IMR-90 (cell line): ENCODE measurements at regions not wholly inside any gene's neighbourhood (a gene's known extent, or its start where the extent isn't known, plus 50 kb on each side); places are given as distances from the start of the nearest gene placed in this dataset.

Source experiments
- ATAC-seq: fragments of 200-7000 bp; cut with Tn5 transposase; 2 replicates; pipeline ENCODE4 v1.9.1; 2020; ENCODE audit warnings: low read depth, mild to moderate bottlenecking, moderate library complexity
- BruUV-seq: library from RNA; stranded (reverse); fragments of 400-500 nt; replicated peaks from 2 replicates; lab custom pipeline; 2021; lab: Mats Ljungman, UMichigan
- CTCF ChIA-PET: fragments of 300-600 bp; formaldehyde crosslinking; extraction: SDS; loops from one replicate; lab custom pipeline; 2021; ENCODE audit warnings: antibody characterized with exemption; lab: Yijun Ruan, JAX
- POLR2A ChIA-PET: fragments of 300-600 bp; sonication (Branson Sonifier 250); formaldehyde crosslinking; loops from one replicate; lab custom pipeline; 2022; ENCODE audit warnings: antibody characterized with exemption; ENCODE audit not compliant: unreplicated experiment; lab: Charles Lee
- DNase-seq: peaks from one replicate; pipeline ENCODE4 v3.0.0; 2013
- H2AFZ ChIP-seq: replicated peaks from 2 replicates; pipeline ENCODE3; 2013; ENCODE audit warnings: low read length, mild to moderate bottlenecking; ENCODE audit not compliant: poor library complexity
- H2AK5ac ChIP-seq: 2 replicates; pipeline ENCODE4 v1.6.1; 2013; ENCODE audit warnings: low read depth, low read length, inconsistent platforms
- H2AK9ac ChIP-seq: replicated peaks from 2 replicates; pipeline ENCODE3; 2013; ENCODE audit warnings: mild to moderate bottlenecking, low read depth, low read length, moderate library complexity; ENCODE audit not compliant: poor library complexity
- H2BK120ac ChIP-seq: 2 replicates; pipeline ENCODE4 v1.6.1; 2013; ENCODE audit warnings: low read depth, low read length, inconsistent platforms
- H2BK15ac ChIP-seq: 3 replicates; pipeline ENCODE4 v1.6.1; 2013; ENCODE audit warnings: low read depth, low read length, inconsistent platforms
- H2BK20ac ChIP-seq: 2 replicates; pipeline ENCODE4 v1.6.1; 2013; ENCODE audit warnings: low read depth, mild to moderate bottlenecking, inconsistent platforms, low read length, moderate library complexity
- H2BK5ac ChIP-seq: 2 replicates; pipeline ENCODE4 v1.6.1; 2013; ENCODE audit warnings: mild to moderate bottlenecking, low read depth, low read length, inconsistent platforms; ENCODE audit not compliant: poor library complexity, severe bottlenecking
- H3K14ac ChIP-seq: replicated peaks from 2 replicates; pipeline ENCODE4 v1.6.1; 2013; ENCODE audit warnings: low read depth, low read length, inconsistent platforms
- H3K18ac ChIP-seq: 2 replicates; pipeline ENCODE4 v1.6.1; 2013; ENCODE audit warnings: low read depth, low read length, control low read depth
- H3K23ac ChIP-seq: 2 replicates; pipeline ENCODE4 v1.6.1; 2013; ENCODE audit warnings: low read depth, low read length, inconsistent platforms
- H3K27ac ChIP-seq: 2 replicates; pipeline ENCODE4 v1.5.1; 2013; ENCODE audit warnings: mild to moderate bottlenecking, control low read depth, low read length; ENCODE audit not compliant: insufficient read depth
- H3K27me3 ChIP-seq: 2 replicates; pipeline ENCODE4 v1.6.1; 2013; ENCODE audit warnings: low read length; ENCODE audit not compliant: control insufficient read depth, insufficient read depth
- H3K36me3 ChIP-seq: 2 replicates; pipeline ENCODE4 v1.6.1; 2013; ENCODE audit warnings: low read length, mixed read lengths; ENCODE audit not compliant: control insufficient read depth, insufficient read depth
- H3K4ac ChIP-seq: 2 replicates; pipeline ENCODE4 v1.6.1; 2013; ENCODE audit warnings: low read depth, low read length, inconsistent platforms
- H3K4me1 ChIP-seq: 2 replicates; pipeline ENCODE4 v1.6.1; 2013; ENCODE audit warnings: low read length, mixed read lengths; ENCODE audit not compliant: control insufficient read depth, insufficient read depth
- H3K4me2 ChIP-seq: 2 replicates; pipeline ENCODE4 v1.6.1; 2013; ENCODE audit warnings: low read depth, mild to moderate bottlenecking, control low read depth, low read length, moderate library complexity
- H3K4me3 ChIP-seq: 2 replicates; pipeline ENCODE4 v1.5.1; 2013; ENCODE audit warnings: low read depth, mild to moderate bottlenecking, control low read depth, low read length, moderate library complexity; ENCODE audit not compliant: insufficient read depth
- H3K56ac ChIP-seq: 2 replicates; pipeline ENCODE4 v1.6.1; 2013; ENCODE audit warnings: low read length, inconsistent platforms; ENCODE audit not compliant: insufficient read depth; ENCODE audit errors: extremely low read depth
- H3K79me1 ChIP-seq, 2 experiments: 2 replicates each; pipeline ENCODE4 v1.6.1; 2013; ENCODE audit warnings: low read length in 2 of 2, inconsistent platforms in 1 of 2, low read depth in 1 of 2
- H3K9ac ChIP-seq: 2 replicates; pipeline ENCODE4 v1.6.1; 2013; ENCODE audit warnings: low read depth, low read length, control low read depth
- H3K9me1 ChIP-seq: 2 replicates; pipeline ENCODE4 v1.6.1; 2013; ENCODE audit warnings: low read length, inconsistent platforms; ENCODE audit not compliant: insufficient read depth
- H3K9me3 ChIP-seq: 2 replicates; pipeline ENCODE4 v1.6.1; 2013; ENCODE audit warnings: low read length; ENCODE audit not compliant: control insufficient read depth, insufficient read depth
- H4K20me1 ChIP-seq: 2 replicates; pipeline ENCODE4 v1.6.1; 2013; ENCODE audit warnings: low read length, inconsistent platforms; ENCODE audit not compliant: insufficient read depth
- H4K5ac ChIP-seq: 2 replicates; pipeline ENCODE4 v1.6.1; 2013; ENCODE audit warnings: mild to moderate bottlenecking, low read depth, low read length, control low read depth
- H4K8ac ChIP-seq, 2 experiments: 2 replicates each; pipeline ENCODE4 v1.6.1; 2013; ENCODE audit warnings: low read depth in 2 of 2, low read length in 2 of 2, control low read depth in 1 of 2, inconsistent platforms in 1 of 2
- H4K91ac ChIP-seq: 2 replicates; pipeline ENCODE4 v1.6.1; 2013; ENCODE audit warnings: low read depth, low read length, inconsistent platforms; ENCODE audit not compliant: insufficient read depth
- ELK1 ChIP-seq: fragments of 150-350 bp; IDR thresholded peaks from 2 replicates; pipeline ENCODE4 v1.6.1; 2016; ENCODE audit warnings: low read depth, mild to moderate bottlenecking, low read length, moderate library complexity, borderline replicate concordance
- MAZ ChIP-seq: IDR thresholded peaks from 2 replicates; pipeline ENCODE4 v1.6.1; 2012; ENCODE audit warnings: low read depth, mild to moderate bottlenecking, low read length, improper control_type of control experiment, moderate library complexity, borderline replicate concordance
- MXI1 ChIP-seq: IDR thresholded peaks from 2 replicates; pipeline ENCODE4 v1.6.1; 2012; ENCODE audit warnings: low read depth, mild to moderate bottlenecking, low read length, moderate library complexity, borderline replicate concordance
- POLR2A ChIP-seq: IDR thresholded peaks from 2 replicates; pipeline ENCODE4 v1.6.1; 2012; ENCODE audit warnings: mild to moderate bottlenecking, low read depth, low read length
- RFX5 ChIP-seq: IDR thresholded peaks from 2 replicates; pipeline ENCODE4 v1.8.0; 2012; ENCODE audit warnings: low read depth, mild to moderate bottlenecking, low read length, moderate library complexity
- whole genome bisulfite sequencing, 2 experiments: methylation state at CpG; one replicate each; pipeline versions ENCODE4 v1.1.5 to v1.1.7; 2013; ENCODE audit warnings: missing lambda C conversion rate in 2 of 2; ENCODE audit not compliant: insufficient read length in 1 of 2; ENCODE audit errors: extremely low coverage in 2 of 2; 5-methylcytosine and 5-hydroxymethylcytosine counted together
- dilution Hi-C: fragments of 300-500 bp; cut with HindIII; formaldehyde crosslinking; loops from one replicate; pipeline ENCODE4 v1.14.3; 2018; ENCODE audit warnings: low sequenced_read_pairs; ENCODE audit not compliant: unreplicated experiment
- in situ Hi-C: fragments of 300-500 bp; cut with MboI; formaldehyde crosslinking; loops from 3 replicates; pipeline ENCODE4 v1.14.3; 2019; ENCODE audit warnings: low sequenced_read_pairs, inconsistent platforms, mixed read lengths
- intact Hi-C: fragments of 100-400 bp; cut with micrococcal nuclease; formaldehyde crosslinking; loops from 2 replicates; pipeline ENCODE4 v1.10.0; 2022

- Histone ChIP-seq H3K4me1 (peaks cover 4% of the 10 kb centered on the region; the same call in 1 of the 2 replicates), H4K8ac (no peak overlapping the region), H3K4ac (no peak overlapping the region), H2BK5ac (no peak overlapping the region), H3K18ac (no peak overlapping the region), H2AFZ (no peak overlapping the region), H4K20me1 (no peaks in the 10 kb centered on the region), H3K23ac (no peak overlapping the region), H3K56ac (no peak overlapping the region), H3K4me3 (no peak overlapping the region), H2AK5ac (no peak overlapping the region), H3K14ac (no peak overlapping the region), H4K91ac (no peak overlapping the region), H3K27me3 (no peaks in the 10 kb centered on the region), H2BK20ac (no peak overlapping the region), H3K36me3 (no peaks in the 10 kb centered on the region), H3K9me3 (no peaks in the 10 kb centered on the region), H3K27ac (no peak overlapping the region), H2BK120ac (no peak overlapping the region), H3K79me1 (no peaks in the 10 kb centered on the region), H2BK15ac (no peak overlapping the region), H2AK9ac (no peak overlapping the region), H3K9me1 (0 out of 2 replicates have a peak, but pooled peaks cover 4% of the 10 kb centered on the region), H4K5ac (no peak overlapping the region), H3K4me2 (no peak overlapping the region), H3K9ac (no peak overlapping the region)
- DNase-seq (no peak), ATAC-seq (no peak)
- ChIA-PET CTCF (no interaction called here), POLR2A (no interaction called here)
- no TSS peak for BruUV-seq
- dilution Hi-C loops = no loop called here
- 80% methylated on average over 1 of the region's 5 CpGs; no CpG with 5 or more reads in 1 of the 2 experiments for WGBS, 2 experiments
- intact Hi-C loops = no loop called here
- TF ChIP-seq MAZ (no peak), POLR2A (no peak), RFX5 (no peak), ELK1 (no peak), MXI1 (no peak)
- in situ Hi-C loops = no loop called here
Observed at GRCh38 chr13:37345391-37345790, 239.9 kb upstream of the CSNK1A1L start.
